ENCODE measurements at regions not wholly inside any gene's neighbourhood (a gene's known extent, or its start where the extent isn't known, plus 50 kb on each side); places are given as distances from the start of the nearest gene placed in this dataset.

DNA sequence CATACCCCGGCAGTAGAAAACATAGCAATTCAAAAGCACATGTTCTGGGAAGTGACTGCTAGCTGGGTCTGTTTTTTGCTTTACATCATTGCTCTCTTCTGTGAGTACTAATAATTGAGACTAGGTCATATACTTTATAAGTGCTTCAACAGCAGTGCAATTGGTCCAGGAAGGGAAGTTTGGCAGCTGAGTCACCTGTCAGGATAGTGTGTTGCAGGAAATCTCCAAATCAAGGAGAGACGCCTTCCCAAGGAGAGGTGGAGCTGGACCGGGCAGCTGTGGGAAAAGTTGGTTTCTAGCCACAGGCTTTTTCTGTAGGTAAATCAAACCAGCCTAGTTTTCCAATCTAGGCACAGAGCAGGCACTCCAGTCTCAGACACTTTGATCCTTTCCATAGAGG lies 330.1 kb downstream of the ENC1 start:
- H3K36me3 Mint-ChIP-seq (ENCODE audit: unreplicated experiment), result peaks cover 3% of the 10 kb centered on the region
- peaks cover 6% of the 10 kb centered on the region for H3K27me3 Mint-ChIP-seq (ENCODE audit: unreplicated experiment)
- no peak for TF ChIP-seq CTCF (IDR thresholded peaks at IDR 0.05; ENCODE audit: partially characterized antibody, unreplicated experiment)
- peaks cover 2% of the 10 kb centered on the region for H3K9me3 Mint-ChIP-seq (ENCODE audit: unreplicated experiment)
- peaks cover 36% of the 10 kb centered on the region for H3K4me1 Mint-ChIP-seq (ENCODE audit: low read depth, unreplicated experiment)
- H3K27ac Mint-ChIP-seq (ENCODE audit: unreplicated experiment), result peak overlapping the region; percentile 14
- DNase-seq, result no peak
- H3K4me3 Mint-ChIP-seq (ENCODE audit: unreplicated experiment), result no peak overlapping the region

DNA sequence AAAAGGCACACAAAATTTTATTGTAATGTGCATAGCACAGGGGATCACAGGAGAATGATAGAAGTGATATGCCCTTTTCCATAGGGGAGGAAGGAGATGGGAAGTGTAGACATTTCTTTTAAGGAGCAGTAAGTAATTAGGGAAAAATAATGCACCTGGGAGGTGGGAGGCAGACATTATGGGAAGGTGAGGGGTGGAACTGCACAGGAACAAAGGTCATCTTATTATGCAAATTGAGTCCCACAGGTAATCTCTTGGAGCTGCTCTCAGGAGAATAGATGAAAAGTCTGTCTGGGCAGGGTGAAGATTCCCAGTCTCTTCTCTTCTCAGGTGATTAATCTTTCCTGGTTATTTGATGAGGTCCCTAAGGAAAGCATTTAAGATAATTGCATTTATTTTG lies 331.5 kb downstream of the ENC1 start:
- no peak for DNase-seq
- no peak overlapping the region for H3K27ac Mint-ChIP-seq (ENCODE audit: unreplicated experiment)
- no peak for TF ChIP-seq CTCF (IDR thresholded peaks at IDR 0.05; ENCODE audit: partially characterized antibody, unreplicated experiment)
- H3K9me3 Mint-ChIP-seq (ENCODE audit: unreplicated experiment), result peaks cover 2% of the 10 kb centered on the region
- no peak overlapping the region for H3K4me3 Mint-ChIP-seq (ENCODE audit: unreplicated experiment)
- peaks cover 3% of the 10 kb centered on the region for H3K36me3 Mint-ChIP-seq (ENCODE audit: unreplicated experiment)
- peaks cover 6% of the 10 kb centered on the region for H3K27me3 Mint-ChIP-seq (ENCODE audit: unreplicated experiment)
- H3K4me1 Mint-ChIP-seq (ENCODE audit: low read depth, unreplicated experiment), result peaks cover 43% of the 10 kb centered on the region

DNA sequence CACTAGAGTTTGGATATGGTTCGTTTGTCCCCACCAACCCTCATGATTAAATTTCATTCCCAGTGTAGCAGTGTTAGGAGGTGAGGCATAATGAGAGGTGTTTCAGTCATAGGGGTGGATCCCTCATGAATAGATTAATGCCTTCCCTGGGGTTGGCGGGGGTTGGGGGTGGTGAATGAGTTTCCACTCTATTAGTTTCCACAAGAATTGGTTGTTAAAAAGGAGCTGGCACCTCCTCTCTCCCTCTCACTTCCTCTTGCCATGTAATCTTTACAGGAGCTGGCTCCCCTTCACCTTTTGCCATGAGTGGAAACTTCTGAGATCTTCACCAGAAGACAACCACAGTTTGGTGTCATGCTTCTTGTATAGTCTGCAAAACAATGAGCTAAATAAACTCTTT lies 333.7 kb downstream of the ENC1 start:
- H3K36me3 Mint-ChIP-seq (ENCODE audit: unreplicated experiment), result no peaks in the 10 kb centered on the region
- H3K9me3 Mint-ChIP-seq (ENCODE audit: unreplicated experiment), result peaks cover 2% of the 10 kb centered on the region
- H3K27me3 Mint-ChIP-seq (ENCODE audit: unreplicated experiment), result peaks cover 6% of the 10 kb centered on the region
- peaks cover 28% of the 10 kb centered on the region for H3K4me1 Mint-ChIP-seq (ENCODE audit: low read depth, unreplicated experiment)
- H3K4me3 Mint-ChIP-seq (ENCODE audit: unreplicated experiment), result no peak overlapping the region
- no peak overlapping the region for H3K27ac Mint-ChIP-seq (ENCODE audit: unreplicated experiment)
- no peak for TF ChIP-seq CTCF (IDR thresholded peaks at IDR 0.05; ENCODE audit: partially characterized antibody, unreplicated experiment)
- no peak for DNase-seq

GRCh38 chr5:74304536-74304935 lies 336.0 kb downstream of the ENC1 start:
- H3K4me1 Mint-ChIP-seq (ENCODE audit: low read depth, unreplicated experiment), result peaks cover 12% of the 10 kb centered on the region
- no peak overlapping the region for H3K27ac Mint-ChIP-seq (ENCODE audit: unreplicated experiment)
- no peak overlapping the region for H3K4me3 Mint-ChIP-seq (ENCODE audit: unreplicated experiment)
- H3K36me3 Mint-ChIP-seq (ENCODE audit: unreplicated experiment), result no peaks in the 10 kb centered on the region
- no peak for DNase-seq
- H3K27me3 Mint-ChIP-seq (ENCODE audit: unreplicated experiment), result no peaks in the 10 kb centered on the region
- no peaks in the 10 kb centered on the region for H3K9me3 Mint-ChIP-seq (ENCODE audit: unreplicated experiment)
- TF ChIP-seq CTCF (IDR thresholded peaks at IDR 0.05; ENCODE audit: partially characterized antibody, unreplicated experiment), result no peak

DNA sequence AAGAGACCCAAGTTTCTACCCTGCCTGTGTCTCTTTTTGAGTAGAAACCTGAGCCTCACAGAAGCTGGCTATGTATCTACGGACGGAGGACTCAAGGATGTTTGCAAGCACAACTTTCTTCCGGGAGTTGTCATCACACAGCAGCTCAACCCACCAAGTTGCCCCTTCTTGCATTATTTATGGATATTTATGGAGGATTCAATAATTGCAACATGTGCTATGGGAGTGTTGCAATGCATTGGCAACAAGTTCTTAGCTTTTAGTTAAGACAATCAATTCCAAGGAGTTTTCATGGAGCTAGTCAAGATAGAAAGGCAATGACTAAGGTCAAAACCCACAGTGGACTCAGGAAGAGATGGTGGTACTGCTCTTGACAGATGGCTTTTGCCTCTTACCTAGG lies 336.9 kb downstream of the ENC1 start:
- no peak for DNase-seq
- H3K27me3 Mint-ChIP-seq (ENCODE audit: unreplicated experiment), result no peaks in the 10 kb centered on the region
- no peaks in the 10 kb centered on the region for H3K9me3 Mint-ChIP-seq (ENCODE audit: unreplicated experiment)
- no peaks in the 10 kb centered on the region for H3K36me3 Mint-ChIP-seq (ENCODE audit: unreplicated experiment)
- no peak overlapping the region for H3K4me3 Mint-ChIP-seq (ENCODE audit: unreplicated experiment)
- H3K27ac Mint-ChIP-seq (ENCODE audit: unreplicated experiment), result no peak overlapping the region
- no peak for TF ChIP-seq CTCF (IDR thresholded peaks at IDR 0.05; ENCODE audit: partially characterized antibody, unreplicated experiment)
- H3K4me1 Mint-ChIP-seq (ENCODE audit: low read depth, unreplicated experiment), result peaks cover 12% of the 10 kb centered on the region
